ENCODE measurements at regions not wholly inside any gene's neighbourhood (a gene's known extent, or its start where the extent isn't known, plus 50 kb on each side); places are given as distances from the start of the nearest gene placed in this dataset.

DNA sequence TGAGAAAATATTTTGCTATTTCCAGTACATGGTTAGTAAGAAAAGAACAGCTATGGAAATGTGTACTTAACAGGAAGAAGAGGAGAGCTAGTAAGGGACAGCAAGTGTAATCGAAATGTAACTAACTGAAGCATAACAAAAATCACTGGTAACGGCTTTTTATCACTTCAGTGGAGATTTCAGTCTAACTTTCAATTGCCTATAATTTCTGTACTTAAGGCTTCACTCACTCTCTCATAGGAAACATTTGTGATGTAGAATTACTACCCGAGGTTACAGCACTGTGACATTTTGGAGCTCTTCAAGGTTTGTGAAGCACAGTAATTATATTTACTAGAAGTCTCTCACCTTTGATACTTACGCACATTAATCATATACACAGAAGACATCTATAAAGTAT lies 1119.1 kb downstream of the AMY1C start:
- DNase-seq (ENCODE audit: low spot score), result no peak
- ChIA-PET POLR2A (ENCODE audit: low non-redundant PET) (no interaction called here), CTCF (no interaction called here)
- no peaks in the 10 kb centered on the region for H3K36me3 ChIP-seq (ENCODE audit: insufficient read depth, low read length, poor library complexity, severe bottlenecking)
- H3K27me3 ChIP-seq (replicated peaks; ENCODE audit: insufficient read depth, low read depth, low read length, poor library complexity), result no peaks in the 10 kb centered on the region
- no peaks in the 10 kb centered on the region for H3K9me3 ChIP-seq (ENCODE audit: low read depth, low read length, poor library complexity, severe bottlenecking)
- no peak overlapping the region for H3K27ac ChIP-seq (ENCODE audit: low read depth, low read length, poor library complexity, severe bottlenecking)
- TF ChIP-seq CTCF (conservative IDR thresholded peaks at IDR 0.05; ENCODE audit: low read depth, low read length), result no peak
- no peak for TF ChIP-seq EZH2 (IDR thresholded peaks at IDR 0.05; ENCODE audit: borderline replicate concordance, low read depth, low read length, poor library complexity, severe bottlenecking)
- intact Hi-C loops (cut with micrococcal nuclease; ENCODE audit: unreplicated experiment), result no loop called here
- BruUV-seq (replicated peaks), result no TSS peak
- no peak overlapping the region for H3K4me3 ChIP-seq (ENCODE audit: low read depth, low read length, poor library complexity, severe bottlenecking)
- no peaks in the 10 kb centered on the region for H3K4me1 ChIP-seq (ENCODE audit: insufficient read depth, low read length, poor library complexity, severe bottlenecking)

DNA sequence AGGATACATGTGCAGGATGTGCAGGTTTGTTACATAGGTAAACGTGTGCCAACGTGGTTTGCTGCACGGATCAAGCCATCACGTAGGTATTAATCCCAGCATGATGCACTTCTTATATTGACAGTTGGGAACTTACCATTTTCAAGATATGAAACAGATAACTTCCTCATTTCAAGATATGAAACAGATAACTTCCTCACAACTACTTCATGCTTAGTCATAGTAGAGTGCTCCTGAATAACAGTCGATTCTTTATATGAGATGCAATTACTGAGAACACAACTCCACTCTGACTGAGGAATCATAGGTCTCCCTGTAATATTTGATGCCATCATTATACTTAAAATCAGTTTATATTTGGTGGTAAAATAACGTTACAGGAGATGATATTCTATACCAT lies 1124.3 kb downstream of the AMY1C start:
- H3K27ac ChIP-seq (ENCODE audit: low read depth, low read length, poor library complexity, severe bottlenecking), result no peak overlapping the region
- H3K4me1 ChIP-seq (ENCODE audit: insufficient read depth, low read length, poor library complexity, severe bottlenecking), result no peaks in the 10 kb centered on the region
- POLR2A ChIA-PET (ENCODE audit: low non-redundant PET), result no interaction called here
- intact Hi-C loops (cut with micrococcal nuclease; ENCODE audit: unreplicated experiment), result no loop called here
- no TSS peak for BruUV-seq (replicated peaks)
- H3K4me3 ChIP-seq (ENCODE audit: low read depth, low read length, poor library complexity, severe bottlenecking), result no peak overlapping the region
- H3K9me3 ChIP-seq (ENCODE audit: low read depth, low read length, poor library complexity, severe bottlenecking), result no peaks in the 10 kb centered on the region
- DNase-seq (ENCODE audit: low spot score), result no peak
- no peaks in the 10 kb centered on the region for H3K36me3 ChIP-seq (ENCODE audit: insufficient read depth, low read length, poor library complexity, severe bottlenecking)
- CTCF ChIA-PET, result no interaction called here
- H3K27me3 ChIP-seq (replicated peaks; ENCODE audit: insufficient read depth, low read depth, low read length, poor library complexity), result no peaks in the 10 kb centered on the region
- TF ChIP-seq EZH2 (IDR thresholded peaks at IDR 0.05; ENCODE audit: borderline replicate concordance, low read depth, low read length, poor library complexity, severe bottlenecking), result no peak
- no peak for TF ChIP-seq CTCF (conservative IDR thresholded peaks at IDR 0.05; ENCODE audit: low read depth, low read length)

DNA sequence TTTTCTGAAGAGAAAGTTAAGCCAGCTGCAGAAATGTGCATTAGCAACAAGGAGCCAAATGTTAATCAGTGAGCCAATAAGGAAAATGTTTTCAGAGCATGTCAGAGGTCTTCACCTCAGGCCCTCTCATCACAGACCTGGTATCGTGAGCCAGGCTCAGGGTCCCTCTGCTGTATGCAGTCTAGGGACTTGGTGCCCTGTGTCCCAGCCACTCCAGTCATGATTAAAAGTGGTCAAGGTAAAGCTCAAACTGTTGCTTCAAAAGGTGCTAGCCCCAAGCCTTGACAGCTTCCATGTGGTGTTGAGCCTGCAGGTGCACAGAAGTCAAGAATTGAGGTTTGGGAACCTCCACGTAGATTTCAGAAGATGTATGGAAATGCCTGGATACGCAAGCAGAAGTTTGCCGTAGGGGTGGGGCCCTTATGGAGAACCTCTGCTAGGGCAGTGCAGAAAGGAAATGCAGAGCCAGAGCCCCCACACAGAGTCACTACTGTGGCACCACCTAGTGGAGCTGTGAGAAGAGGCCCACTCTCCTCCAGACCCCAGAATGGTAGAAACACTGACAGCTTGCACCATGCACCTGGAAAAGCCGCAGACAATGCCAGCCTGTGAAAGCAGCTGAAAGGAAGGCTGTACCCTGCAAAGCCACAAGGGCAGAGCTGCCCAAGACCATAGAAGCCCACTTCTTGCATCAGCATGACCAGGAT lies 1128.7 kb downstream of the AMY1C start:
- DNase-seq (ENCODE audit: low spot score), result peak; percentile 22
- CTCF ChIA-PET, result no interaction called here
- intact Hi-C loops (cut with micrococcal nuclease; ENCODE audit: unreplicated experiment), result no loop called here
- Histone ChIP-seq H3K27ac (ENCODE audit: low read depth, low read length, poor library complexity, severe bottlenecking) (no peak overlapping the region), H3K27me3 (replicated peaks; ENCODE audit: insufficient read depth, low read depth, low read length, poor library complexity) (no peaks in the 10 kb centered on the region), H3K36me3 (ENCODE audit: insufficient read depth, low read length, poor library complexity, severe bottlenecking) (no peaks in the 10 kb centered on the region), H3K4me3 (ENCODE audit: low read depth, low read length, poor library complexity, severe bottlenecking) (no peak overlapping the region), H3K9me3 (ENCODE audit: low read depth, low read length, poor library complexity, severe bottlenecking) (no peaks in the 10 kb centered on the region), H3K4me1 (ENCODE audit: insufficient read depth, low read length, poor library complexity, severe bottlenecking) (no peaks in the 10 kb centered on the region)
- POLR2A ChIA-PET (ENCODE audit: low non-redundant PET), result no interaction called here
- BruUV-seq (replicated peaks), result no TSS peak
- TF ChIP-seq EZH2 (IDR thresholded peaks at IDR 0.05; ENCODE audit: borderline replicate concordance, low read depth, low read length, poor library complexity, severe bottlenecking), result no peak
- TF ChIP-seq CTCF (conservative IDR thresholded peaks at IDR 0.05; ENCODE audit: low read depth, low read length), result peak; percentile 47

Data from A673 (cell line).